DOHH2 (cell line): ENCODE measurements at regions not wholly inside any gene's neighbourhood (a gene's known extent, or its start where the extent isn't known, plus 50 kb on each side); places are given as distances from the start of the nearest gene placed in this dataset.

ENCODE experiments used
- CTCF ChIP-seq: fragments of 200-600 bp; sonication (generic); IDR thresholded peaks from one replicate; pipeline ENCODE4 v1.5.1; 2014; ENCODE audit warnings: antibody characterized with exemption, mild to moderate bottlenecking, low read depth, low read length; ENCODE audit not compliant: poor library complexity, severe bottlenecking
- EZH2phosphoT487 ChIP-seq: fragments of 200-600 bp; sonication (generic); IDR thresholded peaks from 2 replicates; pipeline ENCODE4 v1.6.1; 2017; ENCODE audit warnings: borderline replicate concordance, mild to moderate bottlenecking, antibody characterized with exemption, low read length, moderate library complexity, mixed read lengths

DNA sequence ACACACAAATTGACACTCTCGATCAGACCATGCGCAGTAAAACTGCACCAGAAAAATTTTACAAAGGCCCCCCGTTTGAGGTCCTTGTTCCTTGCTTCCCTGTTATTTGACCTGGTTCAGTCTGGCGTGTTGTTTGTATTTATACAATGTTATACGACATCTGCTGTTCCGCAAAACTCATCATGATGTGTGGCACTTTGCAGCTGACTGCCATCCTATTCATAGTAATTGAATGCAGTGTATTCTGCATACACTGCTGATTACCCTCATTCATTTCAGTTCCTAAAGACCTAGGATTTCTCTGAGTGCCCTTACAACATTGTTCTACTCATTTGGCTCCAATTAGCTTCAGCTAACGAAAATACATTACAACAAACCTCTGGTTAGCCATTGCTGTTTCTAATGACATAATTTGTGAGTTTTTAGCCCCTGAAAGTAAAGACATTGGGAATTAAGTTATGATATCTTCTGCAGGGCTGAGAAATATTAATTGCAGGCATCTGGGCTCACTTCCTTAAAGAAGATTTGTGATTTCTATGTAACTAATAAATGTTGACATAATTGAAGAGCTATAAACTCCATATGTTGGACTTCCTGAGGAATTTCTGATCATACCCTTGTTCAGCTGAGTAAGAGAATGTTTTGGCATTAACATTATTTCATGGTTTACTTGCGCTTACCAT, 75.7 kb downstream of the C3orf38 start:
- TF ChIP-seq CTCF (no peak), EZH2phosphoT487 (no peak)
